ENCODE measurements at regions not wholly inside any gene's neighbourhood (a gene's known extent, or its start where the extent isn't known, plus 50 kb on each side); places are given as distances from the start of the nearest gene placed in this dataset.
"Not testable (repeated sequence)": the region's sequence is repeated elsewhere in the genome, so short reads cannot be mapped to it uniquely, and the experiment has no call there.

GRCh38 chr1:215402147-215402546 lies 165.0 kb upstream of the KCTD3 start:
- DNase-seq = no peak

DNA sequence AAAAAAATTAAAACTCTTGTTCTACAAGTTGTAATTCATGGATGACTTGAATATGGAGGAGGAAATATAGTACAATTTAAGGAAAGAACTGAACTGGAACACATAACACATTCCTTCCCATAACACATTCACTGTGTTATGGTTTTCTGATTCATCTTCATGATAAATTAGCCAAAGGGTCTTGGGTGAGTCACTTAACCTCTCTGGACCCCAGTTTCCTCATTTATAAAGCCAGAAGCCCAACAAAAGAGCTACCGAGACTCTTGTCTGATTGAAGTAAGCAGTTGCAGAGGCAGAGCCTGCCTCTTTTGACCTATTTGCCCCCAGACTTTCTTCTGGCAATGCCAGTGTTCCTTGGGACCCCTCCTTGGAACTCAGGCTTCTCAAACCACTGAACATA lies 161.9 kb upstream of the KCTD3 start:
- DNase-seq = no peak

GRCh38 chr1:215406927-215407326 lies 160.2 kb upstream of the KCTD3 start:
- no peak for DNase-seq

GRCh38 chr1:215407575-215407974 lies 159.5 kb upstream of the KCTD3 start:
- no peak for DNase-seq

- DNase-seq = not testable (repeated sequence)
These were observed 157.6 kb upstream of the KCTD3 start for GRCh38 chr1:215409546-215409945.

DNA sequence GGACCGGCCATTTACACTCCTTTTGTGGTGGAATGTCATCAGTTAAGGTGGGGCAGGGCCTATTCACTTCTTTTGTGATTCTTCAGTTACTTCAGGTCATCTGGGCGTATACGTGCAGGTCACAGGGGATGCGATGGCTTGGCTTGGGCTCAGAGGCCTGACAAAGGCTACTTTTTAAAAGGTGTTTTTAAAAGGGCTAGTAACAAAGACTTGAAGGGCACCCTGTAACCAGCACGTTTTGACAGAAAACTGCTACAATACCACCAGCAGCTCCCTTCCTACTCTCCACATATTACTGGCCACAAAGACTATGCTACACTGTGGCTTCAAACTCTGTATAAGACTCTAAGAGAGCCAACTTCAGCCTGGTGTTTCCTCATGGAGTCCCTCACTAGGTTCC lies 151.6 kb upstream of the KCTD3 start:
- DNase-seq = not testable (repeated sequence)

GRCh38 chr1:215416497-215416896 lies 150.6 kb upstream of the KCTD3 start:
- no peak for DNase-seq

GRCh38 chr1:215417122-215417521 lies 150.0 kb upstream of the KCTD3 start:
- no peak for DNase-seq

DNA sequence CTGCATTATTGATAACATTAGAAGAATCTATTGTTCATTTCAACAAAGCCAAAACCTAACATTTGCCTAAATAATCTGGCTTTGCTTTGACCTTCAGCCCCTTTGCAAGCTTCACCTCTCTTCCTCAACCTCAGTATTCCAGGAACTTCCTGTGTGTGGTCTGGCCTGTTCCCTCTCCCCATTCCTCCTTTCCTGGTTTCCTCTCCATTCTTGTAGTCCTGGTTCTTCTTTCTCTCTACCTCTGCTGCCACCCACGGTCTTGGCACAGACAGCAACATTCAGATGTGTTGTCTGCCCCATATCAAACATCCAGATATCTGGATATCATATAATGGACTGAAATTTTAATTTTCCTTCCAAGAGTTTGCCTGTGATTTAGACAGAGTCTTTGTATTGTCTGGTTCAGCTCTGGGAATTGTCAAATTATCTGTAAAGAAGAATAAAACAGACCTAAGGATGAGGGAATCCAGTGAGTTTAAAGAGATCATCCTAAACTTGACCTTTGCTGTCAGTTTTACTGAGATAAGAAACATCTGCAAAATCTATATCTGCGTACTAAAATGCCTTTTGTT lies 148.1 kb upstream of the KCTD3 start:
- no peak for DNase-seq

DNA sequence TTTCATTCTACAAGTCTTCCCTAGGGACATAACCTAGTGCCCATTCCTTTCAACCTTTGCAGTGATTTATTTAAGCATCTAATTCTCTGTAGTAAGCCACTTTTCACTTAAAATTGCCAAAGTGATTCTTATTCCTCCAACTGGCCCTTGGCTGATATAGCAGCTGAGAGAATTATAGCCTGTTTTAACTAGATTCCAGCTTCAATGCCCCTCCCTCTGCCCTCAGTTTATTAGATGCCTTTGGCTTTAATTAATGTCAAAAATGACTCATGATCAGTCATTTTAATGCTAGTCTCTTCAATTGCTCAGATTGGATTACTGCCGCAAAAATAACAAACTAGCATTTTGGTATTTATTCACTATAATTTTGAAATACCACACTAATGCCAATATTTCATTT lies 145.4 kb upstream of the KCTD3 start:
- no peak for DNase-seq

GRCh38 chr1:215423288-215423687 lies 143.8 kb upstream of the KCTD3 start:
- no peak for DNase-seq

- DNase-seq = no peak
These were observed 142.0 kb upstream of the KCTD3 start for GRCh38 chr1:215425138-215425537.

- no peak for DNase-seq
These were observed 141.0 kb upstream of the KCTD3 start for GRCh38 chr1:215426101-215426500.

DNA sequence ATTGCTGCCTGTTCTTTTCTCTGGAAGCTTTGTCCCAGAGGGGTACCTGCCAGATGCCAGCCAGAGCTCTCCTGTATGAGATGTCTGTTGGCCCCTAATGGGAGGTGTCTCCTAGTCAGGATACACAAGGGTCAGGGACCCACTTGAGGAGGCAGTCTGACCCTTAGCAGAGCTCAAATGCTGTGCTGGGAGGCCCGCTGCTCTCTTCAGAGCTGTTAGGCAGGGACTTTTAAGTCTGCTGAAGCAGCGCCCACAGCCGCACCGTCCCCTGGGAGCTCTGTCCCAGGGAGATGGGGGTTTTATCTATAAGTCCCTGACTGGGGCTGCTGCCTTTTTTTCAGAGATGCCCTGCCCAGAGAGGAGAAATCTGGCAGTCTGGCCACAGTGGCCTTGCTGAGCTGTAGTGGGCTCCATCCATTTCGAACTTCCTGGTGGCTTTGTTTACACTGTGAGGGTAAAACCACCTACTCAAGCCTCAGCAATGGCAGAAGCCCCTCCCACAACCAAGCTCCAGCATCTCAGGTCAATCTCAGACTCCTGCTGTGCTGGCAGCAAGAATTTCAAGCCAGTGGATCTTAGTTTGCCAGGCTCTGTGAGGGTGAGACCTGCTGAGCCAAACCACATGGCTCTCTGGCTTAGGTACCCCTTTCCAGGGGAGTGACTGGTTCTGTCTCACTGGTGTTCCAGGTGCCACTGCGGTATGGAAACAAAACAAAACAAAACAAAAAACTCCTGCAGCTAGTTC lies 134.4 kb upstream of the KCTD3 start:
- DNase-seq = not testable (repeated sequence)

DNA sequence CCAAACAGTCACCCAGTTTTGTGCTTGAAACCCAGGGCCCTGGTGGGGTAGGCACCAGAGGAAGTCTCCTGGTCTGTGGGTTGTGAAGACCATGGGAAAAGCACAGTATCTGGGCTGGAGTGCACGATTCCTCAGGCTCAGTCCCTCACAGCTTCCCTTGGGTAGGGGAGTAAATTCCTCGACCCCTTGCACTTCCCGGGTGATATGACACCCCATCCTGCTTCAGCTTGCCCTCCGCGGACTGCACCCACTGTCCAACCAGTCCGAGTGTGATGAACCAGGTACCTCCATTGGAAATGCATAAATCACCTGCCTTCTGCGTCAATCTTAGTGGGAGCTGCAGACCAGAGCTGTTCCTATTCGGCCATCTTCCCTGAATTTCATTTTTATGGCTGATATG lies 133.9 kb upstream of the KCTD3 start:
- no peak for DNase-seq

GRCh38 chr1:215439549-215439948 lies 127.6 kb upstream of the KCTD3 start:
- DNase-seq = no peak

DNA sequence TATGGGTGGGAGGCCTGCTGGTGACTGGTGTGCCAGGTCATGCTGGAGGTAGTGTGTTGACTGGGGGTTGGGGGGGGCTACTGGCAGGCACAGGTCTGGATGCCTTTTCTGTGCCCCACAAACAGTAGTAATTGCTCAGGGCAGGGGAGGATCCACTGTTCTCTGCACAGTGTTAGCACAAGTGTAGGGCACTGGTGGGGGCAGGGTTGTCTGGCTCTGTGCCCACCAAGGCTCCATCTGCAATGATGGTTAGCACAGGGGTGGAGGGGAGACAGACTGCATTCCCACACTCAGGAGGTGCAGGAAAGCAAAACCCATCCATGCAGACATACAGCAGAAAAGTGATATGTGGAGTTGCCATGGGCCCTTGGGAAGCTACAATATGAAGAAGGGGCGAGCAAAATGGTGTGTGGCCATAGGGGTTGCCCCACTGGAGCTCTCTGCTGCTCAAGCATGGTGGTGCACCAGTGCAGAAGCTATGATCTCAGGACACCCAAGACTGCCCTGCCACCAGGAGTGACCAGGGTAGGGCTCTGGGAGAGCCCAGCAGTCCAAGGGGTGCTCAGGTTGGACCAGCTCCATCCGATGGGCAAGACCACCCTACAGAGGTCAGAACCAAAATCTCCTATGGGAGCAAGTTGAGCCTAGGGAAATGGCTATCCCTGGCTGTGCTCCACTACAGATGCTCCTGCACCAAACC lies 122.2 kb upstream of the KCTD3 start:
- DNase-seq = no peak

GRCh38 chr1:215448014-215448413 lies 119.1 kb upstream of the KCTD3 start:
- DNase-seq = not testable (repeated sequence)

GRCh38 chr1:215449147-215449546 lies 118.0 kb upstream of the KCTD3 start:
- DNase-seq = not testable (repeated sequence)

- DNase-seq = peak; percentile 24
These were observed 113.7 kb upstream of the KCTD3 start for GRCh38 chr1:215453440-215453839.

DNA sequence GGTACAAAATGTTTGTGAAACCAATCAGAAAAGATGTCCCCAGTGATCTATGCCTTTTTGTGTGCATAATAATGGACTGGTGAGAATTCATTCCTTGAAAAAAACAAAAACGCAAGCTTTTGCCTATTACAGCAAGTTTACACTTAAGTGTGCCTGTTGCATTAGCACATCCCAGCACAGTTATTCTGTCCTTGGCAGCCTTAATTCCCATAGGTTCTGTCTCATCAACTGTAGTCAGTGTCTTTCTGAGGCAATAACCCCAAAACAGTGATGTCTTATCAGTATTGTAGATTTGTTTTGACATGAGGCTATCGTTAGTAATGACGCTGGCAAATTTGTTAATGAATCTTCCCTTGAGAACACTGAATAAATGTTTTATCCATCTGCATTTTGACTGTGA lies 109.9 kb upstream of the KCTD3 start:
- DNase-seq = no peak

DNA sequence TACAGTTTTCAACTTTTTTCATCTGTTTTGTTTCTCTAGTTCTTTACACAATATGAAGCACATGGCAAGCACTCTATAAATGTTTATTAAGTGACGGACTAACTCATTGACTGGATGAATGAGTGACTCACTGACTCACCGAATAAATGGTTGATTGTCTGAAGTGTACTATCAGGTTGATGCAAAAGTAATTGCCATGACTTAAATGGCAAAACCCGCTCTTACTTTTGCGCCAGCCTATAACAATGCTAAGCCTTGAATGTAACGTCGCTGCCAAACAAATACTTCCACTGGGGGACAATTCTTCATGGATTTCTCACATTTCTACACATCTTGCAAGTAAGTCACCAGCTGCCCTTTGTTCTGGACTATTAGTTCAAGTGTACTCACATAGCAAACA lies 109.0 kb upstream of the KCTD3 start:
- no peak for DNase-seq

GRCh38 chr1:215458562-215458961 lies 108.5 kb upstream of the KCTD3 start:
- DNase-seq = no peak

DNA sequence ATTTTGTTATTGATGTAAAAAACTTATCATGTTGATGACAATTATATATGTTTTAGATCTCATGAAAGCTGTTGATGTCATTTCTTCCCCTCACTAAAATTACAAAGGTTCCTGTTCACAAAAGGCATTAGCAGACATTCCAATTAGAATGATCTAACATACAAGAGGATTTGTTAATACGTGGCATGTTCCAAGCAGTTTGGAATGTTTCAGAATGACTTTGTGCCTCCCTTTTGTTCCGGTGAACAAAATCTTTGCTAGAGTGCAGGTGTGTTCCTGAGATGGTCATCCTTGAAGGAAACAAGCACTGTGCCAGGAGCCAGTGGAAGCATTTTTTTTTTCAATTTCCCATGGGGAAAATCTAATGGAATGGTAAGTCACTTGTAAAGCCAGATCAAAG lies 108.0 kb upstream of the KCTD3 start:
- no peak for DNase-seq

All from skin of body (tissue), 1 donor.